KBM-7 (cell line): ENCODE measurements at regions not wholly inside any gene's neighbourhood (a gene's known extent, or its start where the extent isn't known, plus 50 kb on each side); places are given as distances from the start of the nearest gene placed in this dataset.

Experiments used
- DNase-seq: peaks from one replicate; pipeline ENCODE4 v3.0.0-alpha.2; 2015
- in situ Hi-C: fragments of 300-500 bp; cut with MboI; formaldehyde crosslinking; loops from 2 replicates; pipeline ENCODE4 v1.14.3; 2020; ENCODE audit warnings: low sequenced_read_pairs, low pct_unique_long_range_greater_than_20kb, mixed read lengths

- in situ Hi-C loops: no loop called here
- no peak for DNase-seq
Measured at GRCh38 chrX:39905946-39906345, 191.8 kb downstream of the BCOR start.

- in situ Hi-C loops: no loop called here
- DNase-seq: no peak
Measured at GRCh38 chrX:39907964-39908661, 189.6 kb downstream of the BCOR start.

GRCh38 chrX:39909996-39910395, 187.8 kb downstream of the BCOR start:
- in situ Hi-C loops: no loop called here
- DNase-seq: no peak

- no peak for DNase-seq
- in situ Hi-C loops: no loop called here
Measured at GRCh38 chrX:39910651-39911050, 187.1 kb downstream of the BCOR start.

GRCh38 chrX:39911278-39911897, 186.4 kb downstream of the BCOR start:
- in situ Hi-C loops: no loop called here
- DNase-seq: no peak

GRCh38 chrX:39912126-39912525, 185.6 kb downstream of the BCOR start:
- no peak for DNase-seq
- in situ Hi-C loops: no loop called here

GRCh38 chrX:39915081-39915480, 182.7 kb downstream of the BCOR start:
- in situ Hi-C loops: no loop called here
- no peak for DNase-seq

GRCh38 chrX:39915596-39915995, 182.2 kb downstream of the BCOR start:
- in situ Hi-C loops: no loop called here
- no peak for DNase-seq

GRCh38 chrX:39921838-39922237, 175.9 kb downstream of the BCOR start:
- DNase-seq: no peak
- in situ Hi-C loops: no loop called here

- DNase-seq: no peak
- in situ Hi-C loops: no loop called here
Measured at GRCh38 chrX:39922488-39922887, 175.3 kb downstream of the BCOR start.

- DNase-seq: no peak
- in situ Hi-C loops: no loop called here
Measured at GRCh38 chrX:39922926-39923325, 174.8 kb downstream of the BCOR start.

- in situ Hi-C loops: no loop called here
- no peak for DNase-seq
Measured at GRCh38 chrX:39927380-39927779, 170.4 kb downstream of the BCOR start.

GRCh38 chrX:39928704-39929378, 168.9 kb downstream of the BCOR start:
- in situ Hi-C loops: no loop called here
- DNase-seq: no peak

- in situ Hi-C loops: no loop called here
- no peak for DNase-seq
Measured at GRCh38 chrX:39929379-39930025, 168.3 kb downstream of the BCOR start.

- no peak for DNase-seq
- in situ Hi-C loops: no loop called here
Measured at GRCh38 chrX:39930786-39931528, 166.8 kb downstream of the BCOR start.

- in situ Hi-C loops: no loop called here
- no peak for DNase-seq
Measured at GRCh38 chrX:39931529-39932282, 166.1 kb downstream of the BCOR start.

GRCh38 chrX:39935411-39936064, 162.2 kb downstream of the BCOR start:
- in situ Hi-C loops: no loop called here
- no peak for DNase-seq
